ENCODE measurements at regions not wholly inside any gene's neighbourhood (a gene's known extent, or its start where the extent isn't known, plus 50 kb on each side); places are given as distances from the start of the nearest gene placed in this dataset.

DNA sequence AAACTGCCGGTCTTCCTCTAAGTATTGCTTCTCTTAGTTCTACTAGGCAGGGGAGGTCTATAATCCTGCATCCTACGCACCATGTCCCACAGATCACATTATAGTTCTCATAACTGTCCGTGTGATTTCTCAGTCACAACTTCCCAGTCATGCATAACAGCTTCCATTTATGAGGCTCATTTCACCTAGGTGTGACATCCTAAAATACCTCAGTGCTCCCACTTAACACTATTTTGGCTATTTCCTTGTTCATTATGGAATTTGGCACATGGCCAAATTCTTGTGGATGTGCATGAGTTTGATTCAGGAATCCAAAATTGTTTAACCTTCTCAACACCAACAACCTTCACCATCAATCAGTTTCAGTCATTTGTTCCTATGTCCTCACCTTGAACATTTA is 989.9 kb downstream of the OLFM4 start:
- TF ChIP-seq CTCF (conservative IDR thresholded peaks at IDR 0.05; ENCODE audit: low read length) (no peak), EZH2phosphoT487 (IDR thresholded peaks at IDR 0.05; ENCODE audit: borderline replicate concordance, low read depth, low read length) (no peak)
